ENCODE measurements at regions not wholly inside any gene's neighbourhood (a gene's known extent, or its start where the extent isn't known, plus 50 kb on each side); places are given as distances from the start of the nearest gene placed in this dataset.

DNA sequence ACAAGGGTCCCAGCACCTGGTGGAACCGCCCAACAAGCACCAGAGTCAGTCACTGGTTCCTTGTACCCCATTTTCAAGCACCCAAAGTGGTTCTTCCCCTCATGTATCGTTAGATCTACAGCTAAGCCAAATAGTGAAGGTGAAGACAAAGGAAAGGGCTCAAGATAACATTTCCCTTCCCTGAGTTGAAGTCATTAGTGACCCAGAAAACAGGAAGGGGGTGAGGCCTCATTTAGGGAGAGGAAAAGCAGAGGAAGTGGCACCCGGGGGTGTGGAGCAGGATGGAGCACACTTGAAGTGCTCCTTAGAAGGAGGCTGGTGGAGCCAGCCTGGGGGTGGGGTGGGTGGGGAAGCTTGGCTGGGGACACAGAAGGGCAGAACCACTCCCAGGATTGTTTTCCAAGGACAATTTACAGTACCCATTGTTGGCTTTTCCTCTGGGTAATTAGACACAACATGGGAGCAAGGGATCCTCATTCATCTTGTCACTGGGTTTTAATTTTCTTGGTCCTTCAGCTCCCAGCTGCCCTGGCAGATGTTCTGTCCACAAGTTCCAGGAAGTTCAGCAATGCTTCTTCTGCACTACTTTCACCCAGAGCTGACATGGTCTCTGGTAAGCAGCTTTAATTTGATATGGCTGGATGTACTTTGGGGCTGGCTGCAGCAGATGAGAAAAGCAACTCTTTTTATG, 73.3 kb upstream of the CD93 start:
- TF ChIP-seq, protein P1, sequence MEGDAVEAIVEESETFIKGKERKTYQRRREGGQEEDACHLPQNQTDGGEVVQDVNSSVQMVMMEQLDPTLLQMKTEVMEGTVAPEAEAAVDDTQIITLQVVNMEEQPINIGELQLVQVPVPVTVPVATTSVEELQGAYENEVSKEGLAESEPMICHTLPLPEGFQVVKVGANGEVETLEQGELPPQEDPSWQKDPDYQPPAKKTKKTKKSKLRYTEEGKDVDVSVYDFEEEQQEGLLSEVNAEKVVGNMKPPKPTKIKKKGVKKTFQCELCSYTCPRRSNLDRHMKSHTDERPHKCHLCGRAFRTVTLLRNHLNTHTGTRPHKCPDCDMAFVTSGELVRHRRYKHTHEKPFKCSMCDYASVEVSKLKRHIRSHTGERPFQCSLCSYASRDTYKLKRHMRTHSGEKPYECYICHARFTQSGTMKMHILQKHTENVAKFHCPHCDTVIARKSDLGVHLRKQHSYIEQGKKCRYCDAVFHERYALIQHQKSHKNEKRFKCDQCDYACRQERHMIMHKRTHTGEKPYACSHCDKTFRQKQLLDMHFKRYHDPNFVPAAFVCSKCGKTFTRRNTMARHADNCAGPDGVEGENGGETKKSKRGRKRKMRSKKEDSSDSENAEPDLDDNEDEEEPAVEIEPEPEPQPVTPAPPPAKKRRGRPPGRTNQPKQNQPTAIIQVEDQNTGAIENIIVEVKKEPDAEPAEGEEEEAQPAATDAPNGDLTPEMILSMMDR (optimal IDR thresholded peaks at IDR 0.05 in 1 of 3, IDR thresholded peaks at IDR 0.05 in 1 of 3, conservative IDR thresholded peaks at IDR 0.05 in 1 of 3; ENCODE audit: extremely low read depth in 1 of 3, insufficient read depth in 2 of 3, low read length in 3 of 3): no peak
- no peak for TF ChIP-seq EZH2 (IDR thresholded peaks at IDR 0.05; ENCODE audit: low read length)
- H3K4me2 ChIP-seq (ENCODE audit: control insufficient read depth, extremely low read depth, insufficient read depth, low read depth, low read length): no peak overlapping the region

DNA sequence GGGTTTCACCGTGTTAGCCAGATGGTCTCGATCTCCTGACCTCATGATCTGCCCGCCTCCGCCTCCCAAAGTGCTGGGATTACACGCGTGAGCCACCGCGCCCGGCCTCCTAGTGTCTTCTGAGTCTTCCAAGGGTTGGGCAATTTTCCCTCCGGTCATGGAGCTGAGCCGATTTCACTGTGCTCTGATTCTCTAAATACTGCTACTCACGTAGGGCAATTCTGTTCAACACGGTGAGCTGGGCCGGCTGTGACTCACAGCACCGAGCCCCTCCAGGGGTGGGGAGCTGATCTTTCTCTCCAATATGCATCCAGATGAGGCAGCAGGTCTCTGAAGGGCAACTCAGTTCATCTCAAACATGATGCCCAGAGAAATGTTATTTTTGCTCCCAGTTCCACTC, 71.6 kb upstream of the CD93 start:
- peaks cover 65% of the 10 kb centered on the region for H3K4me1 ChIP-seq (ENCODE audit: control insufficient read depth, extremely low read depth, insufficient read depth, low read length)
- no peaks in the 10 kb centered on the region for H3K27me3 ChIP-seq (ENCODE audit: control insufficient read depth, extremely low read depth, insufficient read depth, low read length)
- H2AFZ ChIP-seq (ENCODE audit: control insufficient read depth, low read length): no peak overlapping the region
- no peaks in the 10 kb centered on the region for H3K79me2 ChIP-seq (ENCODE audit: control insufficient read depth, insufficient read depth, low read length)
- dilution Hi-C loops (cut with MboI; ENCODE audit: extremely low pct_ligation_motif_present, low sequenced_read_pairs): no loop called here
- H3K9ac ChIP-seq (ENCODE audit: control insufficient read depth, extremely low read depth, insufficient read depth, low read length): no peak overlapping the region
- peak overlapping the region; percentile 11 for H3K4me2 ChIP-seq (ENCODE audit: control insufficient read depth, extremely low read depth, insufficient read depth, low read depth, low read length)
- H3K9me3 ChIP-seq (ENCODE audit: control insufficient read depth, low read depth, low read length): no peaks in the 10 kb centered on the region
- H3K9me1 ChIP-seq (ENCODE audit: control insufficient read depth, extremely low read depth, insufficient read depth, low read length): peaks cover 2% of the 10 kb centered on the region
- no peaks in the 10 kb centered on the region for H4K20me1 ChIP-seq (ENCODE audit: control insufficient read depth, extremely low read depth, insufficient read depth, low read length)
- no peaks in the 10 kb centered on the region for H3K36me3 ChIP-seq (ENCODE audit: control insufficient read depth in 2 of 2, extremely low read depth in 1 of 2, insufficient read depth in 2 of 2, low read length in 2 of 2)
- H3K27ac ChIP-seq (ENCODE audit: control insufficient read depth, insufficient read depth, low read length): peak overlapping the region; percentile 72
- TF ChIP-seq, protein P1 (optimal IDR thresholded peaks at IDR 0.05 in 1 of 3, IDR thresholded peaks at IDR 0.05 in 1 of 3, conservative IDR thresholded peaks at IDR 0.05 in 1 of 3; ENCODE audit: extremely low read depth in 1 of 3, insufficient read depth in 2 of 3, low read length in 3 of 3): no peak
- no peak for TF ChIP-seq EZH2 (IDR thresholded peaks at IDR 0.05; ENCODE audit: low read length)
- FAIRE-seq: peak; percentile 49
- DNase-seq (ENCODE audit: low read depth, low spot score): no peak
- no peak overlapping the region for H3K4me3 ChIP-seq (ENCODE audit: control insufficient read depth in 2 of 3, extremely low read depth in 1 of 3, insufficient read depth in 2 of 3, low read depth in 1 of 3, low read length in 3 of 3)

More for the DNA sequence above, 73.3 kb upstream of the CD93 start:
- Histone ChIP-seq H4K20me1 (ENCODE audit: control insufficient read depth, extremely low read depth, insufficient read depth, low read length) (no peaks in the 10 kb centered on the region), H3K36me3 (ENCODE audit: control insufficient read depth in 2 of 2, extremely low read depth in 1 of 2, insufficient read depth in 2 of 2, low read length in 2 of 2) (no peaks in the 10 kb centered on the region), H3K9me1 (ENCODE audit: control insufficient read depth, extremely low read depth, insufficient read depth, low read length) (peaks cover 2% of the 10 kb centered on the region), H3K79me2 (ENCODE audit: control insufficient read depth, insufficient read depth, low read length) (no peaks in the 10 kb centered on the region), H3K27ac (ENCODE audit: control insufficient read depth, insufficient read depth, low read length) (peak overlapping the region; percentile 82), H3K9me3 (ENCODE audit: control insufficient read depth, low read depth, low read length) (no peaks in the 10 kb centered on the region), H3K4me3 (ENCODE audit: control insufficient read depth in 2 of 3, extremely low read depth in 1 of 3, insufficient read depth in 2 of 3, low read depth in 1 of 3, low read length in 3 of 3) (no peak overlapping the region), H3K27me3 (ENCODE audit: control insufficient read depth, extremely low read depth, insufficient read depth, low read length) (no peaks in the 10 kb centered on the region), H3K4me1 (ENCODE audit: control insufficient read depth, extremely low read depth, insufficient read depth, low read length) (peaks cover 62% of the 10 kb centered on the region), H2AFZ (ENCODE audit: control insufficient read depth, low read length) (no peak overlapping the region), H3K9ac (ENCODE audit: control insufficient read depth, extremely low read depth, insufficient read depth, low read length) (no peak overlapping the region)
- dilution Hi-C loops (cut with MboI; ENCODE audit: extremely low pct_ligation_motif_present, low sequenced_read_pairs): no loop called here
- FAIRE-seq (no peak), DNase-seq (ENCODE audit: low read depth, low spot score) (no peak)

Measured in keratinocyte (primary cell).